ENCODE measurements at regions not wholly inside any gene's neighbourhood (a gene's known extent, or its start where the extent isn't known, plus 50 kb on each side); places are given as distances from the start of the nearest gene placed in this dataset.

DNA sequence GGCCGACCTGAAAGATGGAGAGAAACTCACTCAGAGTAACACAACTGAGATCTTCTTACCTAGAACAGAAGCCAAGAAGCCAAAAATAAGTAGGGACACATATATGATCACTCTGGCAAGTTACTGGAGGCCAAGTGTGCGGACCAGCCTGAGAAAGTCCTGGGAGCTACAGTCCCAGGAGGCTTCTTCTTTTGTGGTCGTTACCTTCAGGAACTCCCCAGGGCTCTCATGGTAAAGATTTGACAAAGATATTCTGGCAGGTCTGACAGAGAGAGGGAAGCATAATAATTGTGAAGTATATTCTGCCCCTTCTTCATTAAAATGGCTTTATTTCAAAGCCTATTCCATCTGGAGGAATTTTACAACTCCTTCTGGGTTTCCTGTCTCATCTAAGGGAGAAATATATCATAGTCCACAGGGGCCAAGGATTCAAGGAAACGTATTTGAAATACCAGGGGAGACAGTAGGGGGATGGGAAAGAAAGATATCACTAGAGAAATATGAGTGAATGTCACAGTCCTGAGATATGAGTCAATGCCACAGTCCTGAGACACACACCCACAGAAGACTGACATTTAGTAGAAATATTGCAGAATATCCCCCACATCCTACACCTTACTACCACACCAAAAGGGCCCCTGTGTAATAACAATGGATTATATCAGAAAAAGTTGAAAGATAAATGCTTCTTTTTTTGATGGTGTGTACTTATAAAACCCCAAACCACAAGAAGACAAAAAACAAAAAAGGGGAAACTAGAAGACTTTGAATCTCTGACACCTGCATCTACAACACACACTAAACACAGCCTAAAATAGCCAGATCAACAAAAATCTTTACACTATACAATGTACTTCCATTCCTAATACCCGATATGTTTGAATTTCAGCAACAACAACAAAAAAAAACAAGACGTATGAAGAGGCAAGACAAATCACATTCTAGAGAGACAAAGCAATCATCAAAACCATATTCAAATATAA, 594.2 kb upstream of the NRG3 start:
- Histone ChIP-seq H3K9me3 (ENCODE audit: insufficient read depth in 2 of 2, low read depth in 1 of 2, low read length in 1 of 2) (no peaks in the 10 kb centered on the region), H3K23ac (ENCODE audit: insufficient read length) (no peak overlapping the region), H3K4me3 (ENCODE audit: extremely low read depth in 1 of 4, insufficient read depth in 2 of 4, low read depth in 3 of 4, low read length in 4 of 4) (no peak overlapping the region), H4K5ac (ENCODE audit: insufficient read length, low read depth, low read length) (no peak overlapping the region), H4K91ac (replicated peaks; ENCODE audit: insufficient read length, low read length) (no peak overlapping the region), H3K14ac (ENCODE audit: insufficient read length) (no peak overlapping the region), H3K79me2 (ENCODE audit: control insufficient read depth in 1 of 2, insufficient read depth in 2 of 2, low read length in 2 of 2) (no peaks in the 10 kb centered on the region), H4K20me1 (replicated peaks in 1 of 2; ENCODE audit: control insufficient read depth in 1 of 2, insufficient read depth in 2 of 2, low read length in 2 of 2) (no peaks in the 10 kb centered on the region), H3K18ac (ENCODE audit: extremely low read depth, low read length) (no peak overlapping the region; the same call in 1 of the 2 replicates), H2BK120ac (replicated peaks; ENCODE audit: low read depth, low read length) (no peak overlapping the region), H3K4me1 (replicated peaks in 1 of 4; ENCODE audit: control insufficient read depth in 3 of 4, insufficient read depth in 4 of 4, low read length in 3 of 4) (peaks cover 0 to 2% (median 0%) of the 10 kb centered on the region in 4 experiments; a peak in 1 of 7 replicates), H3K9ac (replicated peaks in 1 of 4; ENCODE audit: extremely low read depth in 1 of 4, low read depth in 3 of 4, low read length in 3 of 4) (no peak overlapping the region), H3K23me2 (ENCODE audit: low read depth, low read length) (no peaks in the 10 kb centered on the region; the same call in 1 of the 2 replicates), H2BK12ac (ENCODE audit: low read depth, low read length) (no peak overlapping the region), H3K36me3 (ENCODE audit: control insufficient read depth in 2 of 4, insufficient read depth in 4 of 4, low read length in 3 of 4) (no peaks in the 10 kb centered on the region), H2BK5ac (ENCODE audit: low read depth, low read length) (no peak overlapping the region), H2AK5ac (ENCODE audit: low read depth, low read length) (no peak overlapping the region), H3K56ac (replicated peaks; ENCODE audit: insufficient read length, low read depth, low read length) (no peak overlapping the region), H4K8ac (ENCODE audit: extremely low read depth, insufficient read depth, low read length) (no peak overlapping the region), H2AFZ (ENCODE audit: low read length) (0 out of 2 replicates have a peak overlapping the region, but pooled peaks have one; percentile 82), H3K27ac (ENCODE audit: low read depth, low read length) (no peak overlapping the region), H3K4ac (replicated peaks; ENCODE audit: insufficient read length, low read depth, low read length) (no peak overlapping the region), H3K79me1 (ENCODE audit: low read depth, low read length) (no peaks in the 10 kb centered on the region), H2BK15ac (ENCODE audit: low read length) (no peak overlapping the region), H3K27me3 (replicated peaks in 1 of 4; ENCODE audit: control insufficient read depth in 3 of 4, extremely low read depth in 1 of 4, insufficient read depth in 3 of 4, low read length in 3 of 4) (no peaks in the 10 kb centered on the region), H2BK20ac (ENCODE audit: low read length) (no peak overlapping the region), H3K4me2 (ENCODE audit: insufficient read depth in 1 of 2, low read depth in 2 of 2, low read length in 2 of 2) (no peak overlapping the region)
- no peak for FAIRE-seq
- WGBS, 2 experiments (ENCODE audit: extremely low coverage in 1 of 2, insufficient coverage in 1 of 2, insufficient read length in 1 of 2, insufficient replicate concordance in 2 of 2, low coverage in 1 of 2, low lambda C conversion rate in 2 of 2, missing lambda C conversion rate in 1 of 2), result 91% methylated on average over 6 of the region's 6 CpGs; no CpG with 5 or more reads in 1 of the 2 experiments
- POLR2A ChIA-PET (ENCODE audit: partially characterized antibody), result no interaction called here
- CTCF ChIA-PET (ENCODE audit: partially characterized antibody), result no interaction called here
- DNase-seq (ENCODE audit: low read depth in 1 of 2, low spot score in 2 of 2), result no peak
- TF ChIP-seq TBP (IDR thresholded peaks at IDR 0.05; ENCODE audit: low read depth, low read length), result no peak
- TF ChIP-seq, protein P1, sequence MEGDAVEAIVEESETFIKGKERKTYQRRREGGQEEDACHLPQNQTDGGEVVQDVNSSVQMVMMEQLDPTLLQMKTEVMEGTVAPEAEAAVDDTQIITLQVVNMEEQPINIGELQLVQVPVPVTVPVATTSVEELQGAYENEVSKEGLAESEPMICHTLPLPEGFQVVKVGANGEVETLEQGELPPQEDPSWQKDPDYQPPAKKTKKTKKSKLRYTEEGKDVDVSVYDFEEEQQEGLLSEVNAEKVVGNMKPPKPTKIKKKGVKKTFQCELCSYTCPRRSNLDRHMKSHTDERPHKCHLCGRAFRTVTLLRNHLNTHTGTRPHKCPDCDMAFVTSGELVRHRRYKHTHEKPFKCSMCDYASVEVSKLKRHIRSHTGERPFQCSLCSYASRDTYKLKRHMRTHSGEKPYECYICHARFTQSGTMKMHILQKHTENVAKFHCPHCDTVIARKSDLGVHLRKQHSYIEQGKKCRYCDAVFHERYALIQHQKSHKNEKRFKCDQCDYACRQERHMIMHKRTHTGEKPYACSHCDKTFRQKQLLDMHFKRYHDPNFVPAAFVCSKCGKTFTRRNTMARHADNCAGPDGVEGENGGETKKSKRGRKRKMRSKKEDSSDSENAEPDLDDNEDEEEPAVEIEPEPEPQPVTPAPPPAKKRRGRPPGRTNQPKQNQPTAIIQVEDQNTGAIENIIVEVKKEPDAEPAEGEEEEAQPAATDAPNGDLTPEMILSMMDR (IDR thresholded peaks at IDR 0.05; ENCODE audit: control extremely low read depth in 1 of 3, insufficient read depth in 1 of 3, low read depth in 1 of 3, low read length in 3 of 3), result no peak
